Smooth muscle cell (in vitro differentiated cells): ENCODE measurements at regions not wholly inside any gene's neighbourhood (a gene's known extent, or its start where the extent isn't known, plus 50 kb on each side); places are given as distances from the start of the nearest gene placed in this dataset.

Experiments used
- DNase-seq: peaks from one replicate; lab custom pipeline; 2025; ENCODE audit not compliant: unreplicated experiment; lab: John Stamatoyannopoulos, UW
- H2AFZ ChIP-seq: fragments of 200-600 bp; sonication (generic); 2 replicates; pipeline ENCODE4 v1.6.0; 2016; ENCODE audit warnings: antibody characterized with exemption, low read depth, mild to moderate bottlenecking
- H3F3A ChIP-seq: fragments of 200-600 bp; sonication (generic); 2 replicates; pipeline ENCODE4 v1.6.0; 2017; ENCODE audit warnings: antibody characterized with exemption, low read depth
- H3K27ac ChIP-seq: fragments of 200-600 bp; sonication (generic); 2 replicates; pipeline ENCODE4 v1.5.1; 2016; ENCODE audit warnings: low read depth, mild to moderate bottlenecking
- H3K27me3 ChIP-seq: fragments of 200-600 bp; sonication (generic); 2 replicates; pipeline ENCODE4 v1.6.1; 2016; ENCODE audit warnings: low read depth, mild to moderate bottlenecking
- H3K36me3 ChIP-seq: fragments of 200-600 bp; sonication (generic); 2 replicates; pipeline ENCODE4 v1.5.1; 2016; ENCODE audit warnings: low read depth
- H3K4me1 ChIP-seq: fragments of 200-600 bp; sonication (generic); 2 replicates; pipeline ENCODE4 v1.5.1; 2016; ENCODE audit warnings: low read depth
- H3K4me2 ChIP-seq: fragments of 200-600 bp; sonication (generic); 2 replicates; pipeline ENCODE4 v1.6.0; 2016; ENCODE audit warnings: mild to moderate bottlenecking
- H3K4me3 ChIP-seq: fragments of 200-600 bp; sonication (generic); 2 replicates; pipeline ENCODE4 v1.5.1; 2016; ENCODE audit warnings: mild to moderate bottlenecking
- H3K79me2 ChIP-seq: fragments of 200-600 bp; sonication (generic); 2 replicates; pipeline ENCODE4 v1.6.0; 2016; ENCODE audit warnings: low read depth, mild to moderate bottlenecking
- H3K9ac ChIP-seq: fragments of 200-600 bp; sonication (generic); 2 replicates; pipeline ENCODE4 v1.6.0; 2016; ENCODE audit warnings: low read depth
- H3K9me3 ChIP-seq: fragments of 200-600 bp; sonication (generic); replicated peaks from 2 replicates; pipeline ENCODE4 v1.5.1; 2016; ENCODE audit warnings: low read depth
- H4K20me1 ChIP-seq: fragments of 200-600 bp; sonication (generic); 2 replicates; pipeline ENCODE4 v1.6.0; 2016; ENCODE audit warnings: low read depth
- WGBS: methylation state at CpG from one replicate; pipeline ENCODE4 v1.1.7; 2016; ENCODE audit warnings: low lambda C conversion rate; 5-methylcytosine and 5-hydroxymethylcytosine counted together
- TF ChIP-seq, protein P1 (sequence below): fragments of 200-600 bp; sonication (generic); IDR thresholded peaks from 2 replicates; pipeline ENCODE4 v1.5.1; 2017; ENCODE audit warnings: borderline replicate concordance, mild to moderate bottlenecking, antibody characterized with exemption; ENCODE audit not compliant: insufficient read depth, poor library complexity, severe bottlenecking

DNA sequence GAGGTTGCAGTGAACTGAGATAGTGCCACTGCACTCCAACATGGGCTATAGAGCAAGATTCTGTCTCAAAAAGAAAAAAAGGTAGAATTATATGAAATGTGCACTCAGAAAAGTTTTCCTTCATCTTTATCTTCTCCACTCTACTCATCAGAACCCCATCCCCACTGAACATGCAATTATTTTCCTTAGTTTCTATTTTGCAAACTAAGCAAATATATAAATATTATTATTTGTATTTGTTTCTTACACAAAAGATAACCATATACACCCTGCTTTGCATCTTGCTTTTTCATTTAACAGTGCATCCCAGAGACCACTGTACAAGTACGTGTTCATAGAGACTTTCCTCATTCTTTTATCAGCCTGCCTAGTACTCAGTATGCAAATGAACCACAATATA lies 68.0 kb upstream of the ACAN start:
- WGBS, result 87% methylated on average over 1 of the region's 1 CpG
- Histone ChIP-seq H3K27ac (no peak overlapping the region), H3K4me1 (no peaks in the 10 kb centered on the region), H4K20me1 (no peaks in the 10 kb centered on the region), H3K36me3 (no peaks in the 10 kb centered on the region), H3K79me2 (no peaks in the 10 kb centered on the region), H3K4me2 (no peak overlapping the region), H3K27me3 (no peaks in the 10 kb centered on the region), H3F3A (no peaks in the 10 kb centered on the region), H2AFZ (no peak overlapping the region), H3K9ac (no peak overlapping the region), H3K4me3 (no peak overlapping the region), H3K9me3 (no peaks in the 10 kb centered on the region)
- TF ChIP-seq, protein P1, sequence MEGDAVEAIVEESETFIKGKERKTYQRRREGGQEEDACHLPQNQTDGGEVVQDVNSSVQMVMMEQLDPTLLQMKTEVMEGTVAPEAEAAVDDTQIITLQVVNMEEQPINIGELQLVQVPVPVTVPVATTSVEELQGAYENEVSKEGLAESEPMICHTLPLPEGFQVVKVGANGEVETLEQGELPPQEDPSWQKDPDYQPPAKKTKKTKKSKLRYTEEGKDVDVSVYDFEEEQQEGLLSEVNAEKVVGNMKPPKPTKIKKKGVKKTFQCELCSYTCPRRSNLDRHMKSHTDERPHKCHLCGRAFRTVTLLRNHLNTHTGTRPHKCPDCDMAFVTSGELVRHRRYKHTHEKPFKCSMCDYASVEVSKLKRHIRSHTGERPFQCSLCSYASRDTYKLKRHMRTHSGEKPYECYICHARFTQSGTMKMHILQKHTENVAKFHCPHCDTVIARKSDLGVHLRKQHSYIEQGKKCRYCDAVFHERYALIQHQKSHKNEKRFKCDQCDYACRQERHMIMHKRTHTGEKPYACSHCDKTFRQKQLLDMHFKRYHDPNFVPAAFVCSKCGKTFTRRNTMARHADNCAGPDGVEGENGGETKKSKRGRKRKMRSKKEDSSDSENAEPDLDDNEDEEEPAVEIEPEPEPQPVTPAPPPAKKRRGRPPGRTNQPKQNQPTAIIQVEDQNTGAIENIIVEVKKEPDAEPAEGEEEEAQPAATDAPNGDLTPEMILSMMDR, result no peak
- DNase-seq, result no peak

DNA sequence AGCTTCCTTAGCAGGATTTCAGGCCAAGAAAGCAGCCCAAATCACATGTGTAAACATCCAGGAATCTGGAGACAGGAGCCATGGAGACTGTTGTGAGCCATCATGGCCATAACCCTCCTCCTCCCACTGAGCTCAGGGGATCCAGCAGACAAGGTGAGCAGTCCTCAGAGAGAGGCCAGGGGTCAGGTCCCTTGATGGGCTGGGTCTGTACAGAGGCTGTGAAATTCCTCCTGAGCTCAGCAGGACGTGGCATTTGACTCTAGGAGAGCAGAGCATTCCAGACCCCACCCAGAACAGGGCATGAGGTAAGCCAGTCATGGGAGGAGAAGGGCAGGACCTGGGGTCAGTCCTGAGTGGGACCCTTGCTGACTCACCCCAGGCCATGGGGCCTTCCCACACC lies 67.0 kb upstream of the ACAN start:
- 43% methylated on average over 1 of the region's 1 CpG for WGBS
- no peaks in the 10 kb centered on the region for H3K79me2 ChIP-seq
- no peak overlapping the region for H3K27ac ChIP-seq
- no peaks in the 10 kb centered on the region for H3K9me3 ChIP-seq
- no peaks in the 10 kb centered on the region for H3K27me3 ChIP-seq
- TF ChIP-seq, protein P1, result no peak
- no peak overlapping the region for H2AFZ ChIP-seq
- no peaks in the 10 kb centered on the region for H3K4me1 ChIP-seq
- no peak for DNase-seq
- no peak overlapping the region for H3K9ac ChIP-seq
- H3F3A ChIP-seq, result no peaks in the 10 kb centered on the region
- no peak overlapping the region for H3K4me3 ChIP-seq
- H3K4me2 ChIP-seq, result no peak overlapping the region
- H4K20me1 ChIP-seq, result no peaks in the 10 kb centered on the region
- H3K36me3 ChIP-seq, result no peaks in the 10 kb centered on the region

DNA sequence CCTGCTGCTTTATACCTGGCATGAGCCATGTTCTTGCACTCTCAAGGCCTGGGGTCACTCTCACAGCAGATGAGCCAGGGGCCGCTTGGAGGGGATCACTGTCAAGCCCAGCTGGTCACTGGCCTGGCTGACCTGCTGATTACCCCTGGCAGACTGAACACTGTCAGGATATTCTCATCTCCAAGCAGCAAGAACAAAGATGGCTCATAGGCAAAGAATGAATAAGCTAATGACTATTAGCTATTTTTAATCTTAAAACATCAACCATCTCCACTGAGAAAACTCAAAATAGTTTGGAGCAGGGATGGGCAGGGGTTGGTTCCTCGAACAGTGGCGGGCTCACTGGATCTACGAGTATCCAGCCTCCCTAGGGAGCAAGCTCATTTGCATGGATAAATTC lies 64.4 kb upstream of the ACAN start:
- Histone ChIP-seq H2AFZ (no peak overlapping the region), H3K4me3 (no peak overlapping the region)
- WGBS, result 75% methylated on average over 4 of the region's 4 CpGs

DNA sequence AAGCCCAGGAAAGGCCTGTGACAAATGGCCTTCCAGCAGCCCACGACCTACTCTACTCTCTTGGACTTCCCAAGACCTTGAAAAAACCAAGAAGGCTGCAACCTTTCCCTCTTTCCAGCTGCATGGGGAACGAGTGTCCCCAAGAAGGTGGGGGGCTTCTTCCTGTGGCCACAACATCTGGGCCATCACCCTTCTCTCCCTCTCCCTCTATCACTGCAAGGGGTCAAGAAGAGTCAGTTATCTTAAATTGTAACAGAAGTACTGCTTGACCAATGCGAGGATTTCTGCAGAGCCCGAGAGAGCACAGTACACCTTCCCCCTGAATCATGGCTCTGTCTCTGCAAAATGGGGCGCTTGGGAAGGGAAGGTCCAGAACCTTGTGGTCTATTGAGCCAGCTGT lies 63.7 kb upstream of the ACAN start:
- no peak overlapping the region for H3K9ac ChIP-seq
- H3K36me3 ChIP-seq, result no peaks in the 10 kb centered on the region
- TF ChIP-seq, protein P1, result no peak
- DNase-seq, result no peak
- peaks cover 9% of the 10 kb centered on the region for H3K27me3 ChIP-seq
- no peaks in the 10 kb centered on the region for H3K4me1 ChIP-seq
- H3F3A ChIP-seq, result no peaks in the 10 kb centered on the region
- H3K79me2 ChIP-seq, result no peaks in the 10 kb centered on the region
- no peak overlapping the region for H2AFZ ChIP-seq
- no peak overlapping the region for H3K4me2 ChIP-seq
- 84% methylated on average over 5 of the region's 5 CpGs for WGBS
- no peak overlapping the region for H3K4me3 ChIP-seq
- no peaks in the 10 kb centered on the region for H4K20me1 ChIP-seq
- no peaks in the 10 kb centered on the region for H3K9me3 ChIP-seq
- H3K27ac ChIP-seq, result no peak overlapping the region

More for the DNA sequence above, 64.4 kb upstream of the ACAN start:
- Histone ChIP-seq H3K9me3 (no peaks in the 10 kb centered on the region), H3K4me1 (no peaks in the 10 kb centered on the region), H4K20me1 (no peaks in the 10 kb centered on the region), H3K79me2 (no peaks in the 10 kb centered on the region), H3K9ac (no peak overlapping the region), H3K27me3 (peaks cover 6% of the 10 kb centered on the region), H3K36me3 (no peaks in the 10 kb centered on the region), H3F3A (no peaks in the 10 kb centered on the region), H3K27ac (no peak overlapping the region), H3K4me2 (no peak overlapping the region)
- DNase-seq, result no peak
- TF ChIP-seq, protein P1, result no peak
